H1 (cell line): ENCODE measurements at regions not wholly inside any gene's neighbourhood (a gene's known extent, or its start where the extent isn't known, plus 50 kb on each side); places are given as distances from the start of the nearest gene placed in this dataset.

Source experiments
- CTCF ChIA-PET: fragments of 300-600 bp; sonication (Branson Sonifier 250); formaldehyde crosslinking; loops from one replicate; lab custom pipeline; 2021; ENCODE audit not compliant: partially characterized antibody; lab: Charles Lee
- POLR2A ChIA-PET: fragments of 300-600 bp; sonication (Branson Sonifier 250); formaldehyde crosslinking; loops from one replicate; lab custom pipeline; 2021; ENCODE audit warnings: inconsistent platforms; ENCODE audit not compliant: partially characterized antibody; lab: Charles Lee
- DNase-seq, 2 experiments: peaks; one replicate each; pipeline versions ENCODE4 v3.0.0 to v3.0.0-alpha.2; 2010 to 2022; ENCODE audit warnings: low spot score in 2 of 2, low read depth in 1 of 2, mixed read lengths in 1 of 2
- FAIRE-seq: peaks from 2 replicates; lab custom pipeline; 2011; peaks lifted over from hg19 to GRCh38; lab: Jason Lieb, UNC
- H2AFZ ChIP-seq: 2 replicates; pipeline ENCODE4 v1.8.1; 2012; ENCODE audit warnings: low read length, inconsistent platforms
- H2AK5ac ChIP-seq: 2 replicates; pipeline ENCODE4 v1.6.1; 2013; ENCODE audit warnings: low read depth, low read length
- H2BK120ac ChIP-seq: replicated peaks from 2 replicates; pipeline ENCODE3; 2013; ENCODE audit warnings: low read depth, low read length, inconsistent platforms
- H2BK12ac ChIP-seq: 2 replicates; pipeline ENCODE4 v1.6.1; 2013; ENCODE audit warnings: low read depth, low read length
- H2BK15ac ChIP-seq: 2 replicates; pipeline ENCODE4 v1.6.1; 2013; ENCODE audit warnings: low read length
- H2BK20ac ChIP-seq: 2 replicates; pipeline ENCODE4 v1.6.1; 2013; ENCODE audit warnings: low read length
- H2BK5ac ChIP-seq: 2 replicates; pipeline ENCODE4 v1.6.1; 2013; ENCODE audit warnings: low read depth, low read length
- H3K14ac ChIP-seq: 2 replicates; pipeline ENCODE4 v1.6.1; 2013; ENCODE audit warnings: inconsistent platforms; ENCODE audit not compliant: insufficient read length
- H3K18ac ChIP-seq: 2 replicates; pipeline ENCODE4 v1.6.1; 2013; ENCODE audit warnings: low read length; ENCODE audit errors: extremely low read depth
- H3K23ac ChIP-seq: 2 replicates; pipeline ENCODE4 v1.6.1; 2013; ENCODE audit warnings: inconsistent platforms; ENCODE audit not compliant: insufficient read length
- H3K23me2 ChIP-seq: 2 replicates; pipeline ENCODE4 v1.6.1; 2013; ENCODE audit warnings: low read depth, low read length
- H3K27ac ChIP-seq: 2 replicates; pipeline ENCODE4 v1.6.1; 2011; ENCODE audit warnings: low read depth, low read length, inconsistent platforms
- H3K27me3 ChIP-seq, 4 experiments: replicated peaks in 1 of 4; 1 replicate in 1 of 4; 2 replicates in 3 of 4; pipeline versions ENCODE4 v1.6.1 to v1.8.1; 2011 to 2013; ENCODE audit warnings: low read length in 3 of 4, mild to moderate bottlenecking in 3 of 4, inconsistent platforms in 2 of 4, mixed read lengths in 2 of 4, moderate library complexity in 1 of 4; ENCODE audit not compliant: control insufficient read depth in 3 of 4, insufficient read depth in 3 of 4; ENCODE audit errors: extremely low read depth in 1 of 4
- H3K36me3 ChIP-seq, 4 experiments: 2 replicates each; pipeline versions ENCODE4 v1.6.1 to v1.8.1; 2011 to 2013; ENCODE audit warnings: mild to moderate bottlenecking in 4 of 4, low read length in 3 of 4, moderate library complexity in 2 of 4, control low read depth in 1 of 4, inconsistent platforms in 1 of 4; ENCODE audit not compliant: insufficient read depth in 4 of 4, control insufficient read depth in 2 of 4
- H3K4ac ChIP-seq: replicated peaks from 2 replicates; pipeline ENCODE3; 2013; ENCODE audit warnings: low read length, low read depth, mixed read lengths, inconsistent platforms; ENCODE audit not compliant: insufficient read length
- H3K4me1 ChIP-seq, 4 experiments: replicated peaks in 1 of 4; 1 replicate in 1 of 4; 2 replicates in 3 of 4; pipeline versions ENCODE4 v1.6.1 to v1.8.1; 2011 to 2013; ENCODE audit warnings: low read length in 3 of 4, inconsistent platforms in 2 of 4, mixed read lengths in 1 of 4; ENCODE audit not compliant: insufficient read depth in 4 of 4, control insufficient read depth in 3 of 4
- H3K4me2 ChIP-seq, 2 experiments: 2 replicates each; pipeline versions ENCODE4 v1.6.1 to v1.8.1; 2011 to 2013; ENCODE audit warnings: low read depth in 2 of 2, low read length in 2 of 2, control low read depth in 1 of 2, inconsistent platforms in 1 of 2, mild to moderate bottlenecking in 1 of 2; ENCODE audit not compliant: insufficient read depth in 1 of 2
- H3K4me3 ChIP-seq, 4 experiments: fragments of 200-600, 300-600 bp in 1 of 4; sonication (generic), shearing (Covaris generic), sonication (Bioruptor Twin) in 1 of 4; 2 replicates each; pipeline versions ENCODE4 v1.5.1 to v1.8.1; 2011 to 2016; ENCODE audit warnings: low read length in 4 of 4, low read depth in 3 of 4, control low read depth in 2 of 4, inconsistent platforms in 2 of 4, mild to moderate bottlenecking in 2 of 4, mixed read lengths in 1 of 4, moderate library complexity in 1 of 4; ENCODE audit not compliant: insufficient read depth in 2 of 4; ENCODE audit errors: extremely low read depth in 1 of 4
- H3K56ac ChIP-seq: replicated peaks from 2 replicates; pipeline ENCODE3; 2013; ENCODE audit warnings: low read depth, mild to moderate bottlenecking, mixed read lengths, low read length, inconsistent platforms; ENCODE audit not compliant: insufficient read length
- H3K79me1 ChIP-seq: 2 replicates; pipeline ENCODE4 v1.6.1; 2013; ENCODE audit warnings: low read depth, low read length, control low read depth
- H3K79me2 ChIP-seq, 2 experiments: 2 replicates each; pipeline versions ENCODE4 v1.6.1 to v1.8.1; 2012 to 2013; ENCODE audit warnings: low read length in 2 of 2, mild to moderate bottlenecking in 2 of 2, inconsistent platforms in 1 of 2; ENCODE audit not compliant: insufficient read depth in 2 of 2, control insufficient read depth in 1 of 2
- H3K9ac ChIP-seq, 4 experiments: replicated peaks in 1 of 4; 1 replicate in 1 of 4; 2 replicates in 3 of 4; pipeline versions ENCODE4 v1.6.1 to v1.8.1; 2011 to 2013; ENCODE audit warnings: low read depth in 3 of 4, low read length in 3 of 4, control low read depth in 2 of 4, mild to moderate bottlenecking in 2 of 4, moderate library complexity in 2 of 4, inconsistent platforms in 1 of 4; ENCODE audit errors: extremely low read depth in 1 of 4
- H3K9me3 ChIP-seq, 2 experiments: 2 replicates each; pipeline versions ENCODE4 v1.6.1 to v1.8.1; 2012 to 2013; ENCODE audit warnings: mild to moderate bottlenecking in 2 of 2, moderate library complexity in 2 of 2, control low read depth in 1 of 2, inconsistent platforms in 1 of 2, low read depth in 1 of 2, low read length in 1 of 2, mixed read lengths in 1 of 2; ENCODE audit not compliant: insufficient read depth in 2 of 2
- H4K20me1 ChIP-seq, 2 experiments: replicated peaks in 1 of 2; 2 replicates each; pipeline versions ENCODE3 to v1.8.1; 2011 to 2013; ENCODE audit warnings: inconsistent platforms in 2 of 2, low read length in 2 of 2, mild to moderate bottlenecking in 1 of 2; ENCODE audit not compliant: insufficient read depth in 2 of 2, control insufficient read depth in 1 of 2
- H4K5ac ChIP-seq: 2 replicates; pipeline ENCODE4 v1.6.1; 2013; ENCODE audit warnings: low read length, low read depth, mixed read lengths, inconsistent platforms; ENCODE audit not compliant: insufficient read length
- H4K8ac ChIP-seq: 2 replicates; pipeline ENCODE4 v1.8.0; 2013; ENCODE audit warnings: mild to moderate bottlenecking, moderate library complexity, low read length, inconsistent platforms; ENCODE audit not compliant: insufficient read depth; ENCODE audit errors: extremely low read depth
- H4K91ac ChIP-seq: replicated peaks from 2 replicates; pipeline ENCODE3; 2013; ENCODE audit warnings: low read length, mixed read lengths, inconsistent platforms; ENCODE audit not compliant: insufficient read length
- BRCA1 ChIP-seq: IDR thresholded peaks from 2 replicates; pipeline ENCODE4 v1.6.1; 2012; ENCODE audit warnings: low read depth, low read length, improper control_type of control experiment
- CEBPB ChIP-seq: IDR thresholded peaks from 2 replicates; pipeline ENCODE4 v1.6.1; 2012; ENCODE audit warnings: low read depth, low read length
- CHD1 ChIP-seq: IDR thresholded peaks from 2 replicates; pipeline ENCODE4 v1.6.1; 2012; ENCODE audit warnings: low read depth, low read length, improper control_type of control experiment
- EP300 ChIP-seq, 2 experiments: IDR thresholded peaks; 1 replicate in 1 of 2; 2 replicates in 1 of 2; pipeline ENCODE4 v1.6.1; 2011 to 2012; ENCODE audit warnings: low read depth in 2 of 2, low read length in 2 of 2, mild to moderate bottlenecking in 2 of 2, borderline replicate concordance in 1 of 2, inconsistent platforms in 1 of 2, moderate library complexity in 1 of 2
- EZH2 ChIP-seq: fragments of 200-600 bp; sonication (generic); IDR thresholded peaks from 2 replicates; pipeline ENCODE4 v1.7.1; 2012; ENCODE audit warnings: low read depth, mild to moderate bottlenecking, moderate library complexity, low read length, inconsistent platforms; ENCODE audit not compliant: severe bottlenecking
- JUND ChIP-seq: IDR thresholded peaks from 2 replicates; pipeline ENCODE4 v1.6.1; 2011; ENCODE audit warnings: mild to moderate bottlenecking, improper control_type of control experiment, low read length
- PHF8 ChIP-seq: fragments of 200-600 bp; sonication (generic); conservative IDR thresholded peaks from 2 replicates; pipeline ENCODE4 v1.7.1; 2012; ENCODE audit warnings: low read depth, mild to moderate bottlenecking, inconsistent platforms, low read length, moderate library complexity
- RBBP5 ChIP-seq: IDR thresholded peaks from 2 replicates; pipeline ENCODE4 v1.7.1; 2012; ENCODE audit warnings: low read depth, mild to moderate bottlenecking, inconsistent platforms, low read length, moderate library complexity, borderline replicate concordance
- RNF2 ChIP-seq: fragments of 200-900, 300-1000 bp; sonication (generic); IDR thresholded peaks from 2 replicates; pipeline ENCODE4 v1.7.1; 2016; ENCODE audit warnings: borderline replicate concordance, low read depth, mild to moderate bottlenecking, antibody characterized with exemption, low read length; ENCODE audit not compliant: poor library complexity, severe bottlenecking; ENCODE audit errors: missing control alignments
- WGBS, 2 experiments: shearing (Covaris generic) in 1 of 2; methylation state at CpG; one replicate each; pipeline versions ENCODE4 v1.1.6 to v1.1.7; 2013 to 2015; ENCODE audit warnings: low lambda C conversion rate in 2 of 2, mixed read lengths in 2 of 2, inconsistent platforms in 1 of 2, low coverage in 1 of 2, missing lambda C conversion rate in 1 of 2; ENCODE audit not compliant: insufficient replicate concordance in 2 of 2, insufficient coverage in 1 of 2, insufficient read length in 1 of 2; ENCODE audit errors: extremely low coverage in 1 of 2, missing lambda C conversion rate in 1 of 2; 5-methylcytosine and 5-hydroxymethylcytosine counted together

DNA sequence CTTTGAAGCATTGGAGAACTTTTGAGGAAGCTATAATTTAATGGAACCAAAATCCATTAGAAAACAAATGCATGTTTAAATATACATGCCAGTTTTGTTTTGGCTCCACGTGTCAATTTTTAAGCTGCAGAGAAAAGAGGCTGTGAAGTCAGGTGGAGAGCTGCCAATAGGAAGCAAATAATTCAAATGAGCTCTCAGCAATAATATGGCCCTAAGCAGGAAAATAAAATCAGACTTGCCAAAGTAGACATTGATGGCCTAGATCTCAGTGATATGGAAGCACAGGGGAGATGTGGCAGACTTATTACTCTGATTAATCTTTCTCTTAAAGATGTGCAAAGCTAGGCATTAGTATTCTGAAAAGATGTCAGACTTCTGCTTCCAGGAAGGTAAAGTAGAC, 769.8 kb upstream of the NDST4 start:
- no peak overlapping the region for H3K4me2 ChIP-seq
- DNase-seq (no peak), FAIRE-seq (no peak)
- H3K23me2 ChIP-seq: no peaks in the 10 kb centered on the region
- no peak overlapping the region for H4K91ac ChIP-seq
- H2BK20ac ChIP-seq: no peak overlapping the region
- CTCF ChIA-PET: no interaction called here
- no peak overlapping the region for H2AFZ ChIP-seq
- no peak overlapping the region for H3K23ac ChIP-seq
- no peak overlapping the region for H3K4me3 ChIP-seq
- H3K79me2 ChIP-seq: no peaks in the 10 kb centered on the region
- H3K9me3 ChIP-seq: no peaks in the 10 kb centered on the region
- 90% methylated on average over 1 of the region's 1 CpG; no CpG with 5 or more reads in 1 of the 2 experiments for WGBS, 2 experiments
- H3K18ac ChIP-seq: no peak overlapping the region
- H3K4ac ChIP-seq: no peak overlapping the region
- POLR2A ChIA-PET: interaction anchor here (0.6 kb wide), 1 partner anchor 54 kb away, joined by 3 read pairs; no protein-coding TSS in a partner anchor
- H2BK12ac ChIP-seq: no peak overlapping the region
- H2AK5ac ChIP-seq: no peak overlapping the region
- H3K9ac ChIP-seq: no peak overlapping the region
- no peaks in the 10 kb centered on the region for H3K27me3 ChIP-seq
- no peaks in the 10 kb centered on the region for H4K20me1 ChIP-seq
- H3K56ac ChIP-seq: no peak overlapping the region
- H2BK5ac ChIP-seq: no peak overlapping the region
- H3K36me3 ChIP-seq: no peaks in the 10 kb centered on the region
- no peak overlapping the region for H2BK120ac ChIP-seq
- H3K27ac ChIP-seq: no peak overlapping the region
- no peak overlapping the region for H4K8ac ChIP-seq
- H3K4me1 ChIP-seq: peaks cover 0 to 3% (median 0%) of the 10 kb centered on the region in 4 experiments; a peak in 1 of 7 replicates
- no peak overlapping the region for H2BK15ac ChIP-seq
- no peak for TF ChIP-seq CHD1
- no peak for TF ChIP-seq EP300 (IDR thresholded peaks at IDR 0.05; ENCODE audit: borderline replicate concordance in 1 of 2, low read depth in 2 of 2, low read length in 2 of 2)
- no peak for TF ChIP-seq BRCA1
- no peak for TF ChIP-seq RBBP5
- no peak for TF ChIP-seq RNF2
- TF ChIP-seq CEBPB: no peak
- no peak for TF ChIP-seq EZH2
- TF ChIP-seq JUND: no peak
- no peak for TF ChIP-seq PHF8
- no peak overlapping the region for H4K5ac ChIP-seq
- no peak overlapping the region for H3K14ac ChIP-seq
- no peaks in the 10 kb centered on the region for H3K79me1 ChIP-seq
